ENCODE measurements at regions not wholly inside any gene's neighbourhood (a gene's known extent, or its start where the extent isn't known, plus 50 kb on each side); places are given as distances from the start of the nearest gene placed in this dataset.

GRCh38 chr4:60750962-60751361 lies 449.2 kb upstream of the ADGRL3 start:
- RAD21 ChIA-PET (ENCODE audit: unreplicated experiment) = no interaction called here
- no peak overlapping the region for H3K4me3 ChIP-seq
- CTCF ChIA-PET = no interaction called here
- H4K20me1 ChIP-seq (ENCODE audit: control insufficient read depth, insufficient read depth) = no peaks in the 10 kb centered on the region
- POLR2A ChIA-PET = no interaction called here
- intact Hi-C loops (cut with micrococcal nuclease; ENCODE audit: unreplicated experiment) (no loop called here), in situ Hi-C loops (cut with MboI) (no loop called here)
- no peak overlapping the region for H3K27ac ChIP-seq (ENCODE audit: control insufficient read depth, insufficient read depth)
- DNase-seq (ENCODE audit: low read depth, low spot score) = no peak
- 47% methylated on average over 4 of the region's 4 CpGs for WGBS (ENCODE audit: insufficient coverage, insufficient replicate concordance, low lambda C conversion rate, missing lambda C conversion rate)
- no peak overlapping the region for H2AFZ ChIP-seq (ENCODE audit: control insufficient read depth, low read depth, low read length)
- ATAC-seq = no peak
- H3K79me2 ChIP-seq (ENCODE audit: control insufficient read depth, insufficient read depth, low read length) = no peaks in the 10 kb centered on the region
- no TSS peak for BruUV-seq (replicated peaks)
- H3K4me1 ChIP-seq (ENCODE audit: control insufficient read depth, insufficient read depth, low read length) = no peaks in the 10 kb centered on the region
- no peaks in the 10 kb centered on the region for H3K36me3 ChIP-seq (ENCODE audit: control insufficient read depth in 2 of 2, insufficient read depth in 2 of 2, low read length in 1 of 2)
- H3K4me2 ChIP-seq (ENCODE audit: control insufficient read depth, insufficient read depth) = no peak overlapping the region
- FAIRE-seq = no peak
- H3K9me3 ChIP-seq (replicated peaks; ENCODE audit: control insufficient read depth, insufficient read depth, low read length) = no peaks in the 10 kb centered on the region
- no peak for TF ChIP-seq NRF1 (conservative IDR thresholded peaks at IDR 0.05; ENCODE audit: low read depth, low read length)
- TF ChIP-seq GATAD2B (conservative IDR thresholded peaks at IDR 0.05; ENCODE audit: low read depth) = no peak
- TF ChIP-seq SUPT20H (IDR thresholded peaks at IDR 0.05; ENCODE audit: borderline replicate concordance, control insufficient read depth, low read depth, low read length) = no peak
- SMC1A ChIA-PET (ENCODE audit: uncharacterized antibody, unreplicated experiment) = interaction anchor here (0.8 to 1.5 kb wide), 2 partner anchors 10 to 15 kb away, joined by 3 read pairs; no protein-coding TSS in a partner anchor
- no peak overlapping the region for H3K9ac ChIP-seq (ENCODE audit: control insufficient read depth, insufficient read depth, low read length)
- H3K27me3 ChIP-seq (replicated peaks in 1 of 2; ENCODE audit: control insufficient read depth in 2 of 2, insufficient read depth in 2 of 2, low read length in 1 of 2) = no peaks in the 10 kb centered on the region

GRCh38 chr4:60757986-60758680 lies 442.0 kb upstream of the ADGRL3 start:
- 0% methylated on average over 1 of the region's 1 CpG for WGBS (ENCODE audit: insufficient coverage, insufficient replicate concordance, low lambda C conversion rate, missing lambda C conversion rate)
- in situ Hi-C loops (cut with MboI) (no loop called here), intact Hi-C loops (cut with micrococcal nuclease; ENCODE audit: unreplicated experiment) (no loop called here)
- H3K9me3 ChIP-seq (replicated peaks; ENCODE audit: control insufficient read depth, insufficient read depth, low read length) = no peaks in the 10 kb centered on the region
- H3K36me3 ChIP-seq (ENCODE audit: control insufficient read depth in 2 of 2, insufficient read depth in 2 of 2, low read length in 1 of 2) = no peaks in the 10 kb centered on the region
- ATAC-seq = no peak
- H4K20me1 ChIP-seq (ENCODE audit: control insufficient read depth, insufficient read depth) = no peaks in the 10 kb centered on the region
- SMC1A ChIA-PET (ENCODE audit: uncharacterized antibody, unreplicated experiment) = interaction anchor here (1.1 kb wide), 1 partner anchor 16 kb away, joined by 3 read pairs; no protein-coding TSS in a partner anchor
- no peak for DNase-seq (ENCODE audit: low read depth, low spot score)
- no peak for TF ChIP-seq YY1 (IDR thresholded peaks at IDR 0.05; ENCODE audit: low read depth, low read length)
- TF ChIP-seq SMARCA5 (IDR thresholded peaks at IDR 0.05) = no peak
- no peak for TF ChIP-seq POLR2AphosphoS5 (IDR thresholded peaks at IDR 0.05; ENCODE audit: low read length)
- TF ChIP-seq TCF12 (IDR thresholded peaks at IDR 0.05; ENCODE audit: low read depth, low read length) = no peak
- H3K9ac ChIP-seq (ENCODE audit: control insufficient read depth, insufficient read depth, low read length) = no peak overlapping the region
- H3K27ac ChIP-seq (ENCODE audit: control insufficient read depth, insufficient read depth) = no peak overlapping the region
- no peaks in the 10 kb centered on the region for H3K27me3 ChIP-seq (replicated peaks in 1 of 2; ENCODE audit: control insufficient read depth in 2 of 2, insufficient read depth in 2 of 2, low read length in 1 of 2)
- RAD21 ChIA-PET (ENCODE audit: unreplicated experiment) = no interaction called here
- no peak overlapping the region for H3K4me3 ChIP-seq
- no peak for FAIRE-seq
- BruUV-seq (replicated peaks) = no TSS peak
- H3K79me2 ChIP-seq (ENCODE audit: control insufficient read depth, insufficient read depth, low read length) = no peaks in the 10 kb centered on the region
- H2AFZ ChIP-seq (ENCODE audit: control insufficient read depth, low read depth, low read length) = no peak overlapping the region
- CTCF ChIA-PET = interaction anchor here (1.0 to 1.1 kb wide), 2 partner anchors 14 to 41 kb away, joined by 3 to 4 read pairs; no protein-coding TSS in a partner anchor
- POLR2A ChIA-PET = no interaction called here
- H3K4me1 ChIP-seq (ENCODE audit: control insufficient read depth, insufficient read depth, low read length) = no peaks in the 10 kb centered on the region
- no peak overlapping the region for H3K4me2 ChIP-seq (ENCODE audit: control insufficient read depth, insufficient read depth)

Measured in GM12878 (cell line).